Left colon (tissue), 2 donors: ENCODE measurements at regions not wholly inside any gene's neighbourhood (a gene's known extent, or its start where the extent isn't known, plus 50 kb on each side); places are given as distances from the start of the nearest gene placed in this dataset.

Source experiments
- ATAC-seq: fragments of 200-7000 bp; cut with Tn5 transposase; one replicate; pipeline ENCODE4 v1.9.1; 2020; ENCODE audit warnings: mild to moderate bottlenecking, moderate library complexity
- DNase-seq, 2 donors: peaks; one replicate each; pipeline ENCODE4 v3.0.0-alpha.2; 2020
- intact Hi-C, 2 donors: fragments of 100-400 bp; cut with DNase I in 1 of 2; cut with micrococcal nuclease in 1 of 2; formaldehyde crosslinking; loops; one replicate each; pipeline versions ENCODE4 v1.11.2 to v1.14.0; 2022; cut with DNase I, micrococcal nuclease
- donor health status: DM: no; HTN: no; CAD: no.
- donor health status: DM: yes; HTN: yes; CAD: no.

DNA sequence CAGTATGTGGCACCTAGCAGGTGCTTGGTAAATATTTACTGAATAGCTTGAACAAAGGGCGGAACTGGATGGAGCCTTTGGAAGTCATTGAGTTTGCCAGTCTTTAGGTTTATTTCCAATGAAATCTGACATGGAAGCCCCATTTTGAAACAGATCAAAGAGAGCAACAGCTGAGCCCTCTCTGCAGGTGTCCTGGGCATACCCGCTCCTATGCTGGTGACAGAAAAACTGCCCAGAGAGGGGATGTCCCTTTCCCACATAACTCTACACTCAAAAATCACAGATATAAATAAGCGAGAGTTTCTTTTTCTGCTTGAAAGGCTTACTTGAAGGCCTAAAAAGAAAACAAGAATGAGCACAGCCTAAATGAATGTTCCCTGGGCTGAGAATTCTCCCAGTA is 53.0 kb upstream of the RALY start:
- DNase-seq (no peak), ATAC-seq (no peak)
- intact Hi-C loops, result no loop called here
